Calu3 (cell line): ENCODE measurements at regions not wholly inside any gene's neighbourhood (a gene's known extent, or its start where the extent isn't known, plus 50 kb on each side); places are given as distances from the start of the nearest gene placed in this dataset.

Experiments
- BruUV-seq: library from RNA; stranded (reverse); fragments of 400-500 nt; replicated peaks from 2 replicates; lab custom pipeline; 2021; lab: Mats Ljungman, UMichigan
- CTCF ChIA-PET: fragments of 300-600 bp; sonication (Branson Sonifier 250); formaldehyde crosslinking; loops from one replicate; lab custom pipeline; 2022; ENCODE audit warnings: antibody characterized with exemption; lab: Charles Lee
- DNase-seq: peaks from one replicate; pipeline ENCODE4 v3.0.0; 2022
- H3K27ac Mint-ChIP-seq: one replicate; pipeline ENCODE4 v1.8.0; 2022; ENCODE audit warnings: mixed read lengths; ENCODE audit not compliant: unreplicated experiment
- H3K27me3 Mint-ChIP-seq: one replicate; pipeline ENCODE4 v1.8.0; 2022; ENCODE audit warnings: mixed read lengths; ENCODE audit not compliant: unreplicated experiment
- H3K36me3 Mint-ChIP-seq: one replicate; pipeline ENCODE4 v1.8.0; 2022; ENCODE audit warnings: mild to moderate bottlenecking, moderate library complexity, mixed read lengths; ENCODE audit not compliant: insufficient read depth, unreplicated experiment
- H3K4me1 Mint-ChIP-seq: one replicate; pipeline ENCODE4 v1.8.0; 2022; ENCODE audit warnings: mild to moderate bottlenecking, low read depth, mixed read lengths; ENCODE audit not compliant: unreplicated experiment
- H3K4me3 Mint-ChIP-seq: one replicate; pipeline ENCODE4 v1.8.0; 2022; ENCODE audit warnings: mild to moderate bottlenecking, low read depth, moderate library complexity, mixed read lengths; ENCODE audit not compliant: unreplicated experiment
- H3K9me3 Mint-ChIP-seq: one replicate; pipeline ENCODE4 v1.8.0; 2022; ENCODE audit warnings: low read depth, mixed read lengths; ENCODE audit not compliant: unreplicated experiment
- CTCF ChIP-seq: fragments of 200-600 bp; IDR thresholded peaks from one replicate; pipeline ENCODE4 v1.8.0; 2022; ENCODE audit warnings: antibody characterized with exemption; ENCODE audit not compliant: unreplicated experiment
- intact Hi-C: fragments of 100-400 bp; cut with micrococcal nuclease; formaldehyde crosslinking; loops from one replicate; pipeline ENCODE4 v1.10.0; 2022; ENCODE audit not compliant: unreplicated experiment

- no peak overlapping the region for H3K27ac Mint-ChIP-seq
- peaks cover 2% of the 10 kb centered on the region for H3K9me3 Mint-ChIP-seq
- no peaks in the 10 kb centered on the region for H3K4me1 Mint-ChIP-seq
- H3K27me3 Mint-ChIP-seq: no peaks in the 10 kb centered on the region
- intact Hi-C loops: no loop called here
- no peak overlapping the region for H3K4me3 Mint-ChIP-seq
- no TSS peak for BruUV-seq
- no peak for DNase-seq
- H3K36me3 Mint-ChIP-seq: no peaks in the 10 kb centered on the region
- no peak for TF ChIP-seq CTCF
- CTCF ChIA-PET: no interaction called here
Observed at GRCh38 chr9:13778631-13779030, 499.1 kb upstream of the MPDZ start.

DNA sequence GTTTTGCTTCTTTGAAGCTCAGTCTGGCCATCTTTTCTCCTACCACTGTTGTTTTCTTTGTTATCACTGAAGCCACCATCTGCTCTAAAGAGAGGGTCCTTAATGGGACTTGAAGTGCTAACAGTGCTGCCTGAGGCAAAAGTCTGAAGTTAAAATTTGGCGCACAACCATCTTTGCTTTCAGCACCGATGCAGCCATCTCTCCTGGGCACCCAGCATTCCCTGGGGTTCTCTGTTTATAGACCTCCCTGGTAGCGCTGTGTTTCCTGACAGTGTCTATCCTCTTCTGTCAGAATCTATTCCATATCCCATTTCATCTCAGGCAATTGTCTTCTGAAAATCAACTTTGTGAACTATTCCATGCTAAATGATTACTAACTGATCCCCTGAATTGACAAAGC lies 491.5 kb upstream of the MPDZ start:
- Mint-ChIP-seq H3K9me3 (no peaks in the 10 kb centered on the region), H3K27ac (no peak overlapping the region), H3K4me1 (no peaks in the 10 kb centered on the region), H3K27me3 (no peaks in the 10 kb centered on the region), H3K4me3 (no peak overlapping the region), H3K36me3 (no peaks in the 10 kb centered on the region)
- CTCF ChIA-PET: interaction anchor here (0.6 kb wide), 1 partner anchor 279 kb away, joined by 3 read pairs; no protein-coding TSS in a partner anchor
- intact Hi-C loops: no loop called here
- no peak for DNase-seq
- no TSS peak for BruUV-seq
- no peak for TF ChIP-seq CTCF

DNA sequence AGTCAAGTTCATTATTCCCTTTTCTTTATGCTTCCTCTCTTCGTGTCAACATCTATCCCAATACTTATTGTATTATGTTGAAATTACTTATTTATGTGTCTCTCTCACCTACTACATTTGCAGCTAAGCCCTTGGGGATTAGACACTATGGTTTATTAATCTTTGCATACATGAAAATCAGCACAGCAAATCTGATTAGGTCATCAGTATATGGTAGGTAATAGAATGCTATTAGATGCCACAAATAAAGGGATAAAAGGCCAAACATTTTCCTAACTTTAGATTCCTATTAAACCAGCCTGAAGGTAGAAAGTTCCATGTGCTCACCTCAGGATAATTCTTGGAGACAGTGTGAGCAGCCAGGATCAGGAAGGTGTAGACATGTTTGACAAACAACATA lies 490.1 kb upstream of the MPDZ start:
- no peaks in the 10 kb centered on the region for H3K4me1 Mint-ChIP-seq
- TF ChIP-seq CTCF: no peak
- CTCF ChIA-PET: no interaction called here
- intact Hi-C loops: no loop called here
- H3K27me3 Mint-ChIP-seq: no peaks in the 10 kb centered on the region
- H3K9me3 Mint-ChIP-seq: no peaks in the 10 kb centered on the region
- BruUV-seq: no TSS peak
- H3K4me3 Mint-ChIP-seq: no peak overlapping the region
- H3K36me3 Mint-ChIP-seq: no peaks in the 10 kb centered on the region
- DNase-seq: no peak
- H3K27ac Mint-ChIP-seq: no peak overlapping the region

GRCh38 chr9:13769006-13769405 lies 489.5 kb upstream of the MPDZ start:
- no peak for TF ChIP-seq CTCF
- Mint-ChIP-seq H3K9me3 (no peaks in the 10 kb centered on the region), H3K4me1 (no peaks in the 10 kb centered on the region), H3K4me3 (no peak overlapping the region), H3K27me3 (no peaks in the 10 kb centered on the region), H3K27ac (no peak overlapping the region), H3K36me3 (no peaks in the 10 kb centered on the region)
- DNase-seq: no peak
- CTCF ChIA-PET: no interaction called here
- no TSS peak for BruUV-seq
- intact Hi-C loops: no loop called here
